ENCODE measurements at regions not wholly inside any gene's neighbourhood (a gene's known extent, or its start where the extent isn't known, plus 50 kb on each side); places are given as distances from the start of the nearest gene placed in this dataset.

DNA sequence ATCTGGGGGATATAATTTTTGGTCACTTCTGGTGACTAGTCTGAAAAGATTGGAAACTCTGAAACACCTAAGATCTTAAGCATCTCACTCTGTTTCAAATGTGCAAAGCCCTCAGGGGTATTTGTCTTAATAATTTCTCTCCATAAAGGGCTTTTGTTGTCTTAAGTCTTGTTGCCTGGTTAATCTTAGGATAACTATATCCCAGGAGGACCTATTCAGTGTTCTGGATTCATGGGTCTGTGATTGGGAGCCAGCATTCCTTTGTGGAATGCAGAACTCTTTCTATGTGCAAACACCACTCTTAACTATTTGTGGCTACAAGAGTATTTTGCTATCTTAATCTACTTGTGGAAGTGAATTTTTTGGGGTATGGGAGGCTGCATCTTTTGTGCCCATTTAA, 1573.0 kb upstream of the PRMT6 start:
- TF ChIP-seq, protein P1, sequence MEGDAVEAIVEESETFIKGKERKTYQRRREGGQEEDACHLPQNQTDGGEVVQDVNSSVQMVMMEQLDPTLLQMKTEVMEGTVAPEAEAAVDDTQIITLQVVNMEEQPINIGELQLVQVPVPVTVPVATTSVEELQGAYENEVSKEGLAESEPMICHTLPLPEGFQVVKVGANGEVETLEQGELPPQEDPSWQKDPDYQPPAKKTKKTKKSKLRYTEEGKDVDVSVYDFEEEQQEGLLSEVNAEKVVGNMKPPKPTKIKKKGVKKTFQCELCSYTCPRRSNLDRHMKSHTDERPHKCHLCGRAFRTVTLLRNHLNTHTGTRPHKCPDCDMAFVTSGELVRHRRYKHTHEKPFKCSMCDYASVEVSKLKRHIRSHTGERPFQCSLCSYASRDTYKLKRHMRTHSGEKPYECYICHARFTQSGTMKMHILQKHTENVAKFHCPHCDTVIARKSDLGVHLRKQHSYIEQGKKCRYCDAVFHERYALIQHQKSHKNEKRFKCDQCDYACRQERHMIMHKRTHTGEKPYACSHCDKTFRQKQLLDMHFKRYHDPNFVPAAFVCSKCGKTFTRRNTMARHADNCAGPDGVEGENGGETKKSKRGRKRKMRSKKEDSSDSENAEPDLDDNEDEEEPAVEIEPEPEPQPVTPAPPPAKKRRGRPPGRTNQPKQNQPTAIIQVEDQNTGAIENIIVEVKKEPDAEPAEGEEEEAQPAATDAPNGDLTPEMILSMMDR (IDR thresholded peaks at IDR 0.05; ENCODE audit: low read depth, low read length, missing control alignments), result no peak
- no peak overlapping the region for H3K4me3 ChIP-seq (replicated peaks; ENCODE audit: low read depth, low read length)
- no peak for DNase-seq (ENCODE audit: extremely low read depth, low read depth)

DNA sequence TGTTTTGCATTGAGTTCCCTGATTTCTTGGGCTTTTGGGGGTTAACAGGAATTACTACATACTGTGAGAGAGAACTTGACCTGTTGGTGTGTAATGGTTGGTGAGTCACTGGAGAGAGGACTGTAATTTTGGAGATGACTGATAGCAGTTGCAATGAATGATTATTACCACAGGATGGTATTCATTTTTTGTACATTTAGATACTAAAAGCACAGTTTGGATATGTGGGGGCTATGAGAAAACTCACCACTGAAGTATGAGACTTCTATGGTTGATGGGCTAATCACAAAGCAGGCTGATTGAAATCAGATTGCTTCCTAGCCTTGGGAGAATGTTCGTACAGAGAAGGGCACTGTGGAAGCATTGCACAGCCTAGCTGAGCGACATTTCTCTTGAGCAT, 1571.3 kb upstream of the PRMT6 start:
- no peak for DNase-seq (ENCODE audit: extremely low read depth, low read depth)
- H3K4me3 ChIP-seq (replicated peaks; ENCODE audit: low read depth, low read length), result no peak overlapping the region
- TF ChIP-seq, protein P1 (IDR thresholded peaks at IDR 0.05; ENCODE audit: low read depth, low read length, missing control alignments), result no peak

DNA sequence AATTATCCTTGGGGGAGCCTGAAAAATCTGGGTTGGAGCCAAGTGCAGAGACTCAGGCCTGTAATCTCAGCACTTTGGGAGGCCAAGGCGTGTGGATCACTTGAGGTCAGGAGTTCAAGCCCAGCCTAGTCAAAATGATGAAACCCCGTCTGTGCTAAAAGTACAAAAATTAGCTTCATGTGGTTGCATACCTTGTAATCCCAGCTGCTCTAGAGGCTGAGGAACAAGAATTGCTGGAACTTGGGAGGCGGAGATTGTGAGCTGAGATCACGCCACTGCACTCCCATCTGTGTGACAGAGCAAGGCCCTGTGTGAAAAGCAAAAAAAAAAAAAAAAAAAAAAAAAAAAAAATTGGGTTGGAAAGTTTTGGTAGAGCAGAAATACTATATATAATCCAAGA, 1563.6 kb upstream of the PRMT6 start:
- DNase-seq (ENCODE audit: extremely low read depth, low read depth), result no peak
- no peak overlapping the region for H3K4me3 ChIP-seq (replicated peaks; ENCODE audit: low read depth, low read length)
- TF ChIP-seq, protein P1 (IDR thresholded peaks at IDR 0.05; ENCODE audit: low read depth, low read length, missing control alignments), result no peak

DNA sequence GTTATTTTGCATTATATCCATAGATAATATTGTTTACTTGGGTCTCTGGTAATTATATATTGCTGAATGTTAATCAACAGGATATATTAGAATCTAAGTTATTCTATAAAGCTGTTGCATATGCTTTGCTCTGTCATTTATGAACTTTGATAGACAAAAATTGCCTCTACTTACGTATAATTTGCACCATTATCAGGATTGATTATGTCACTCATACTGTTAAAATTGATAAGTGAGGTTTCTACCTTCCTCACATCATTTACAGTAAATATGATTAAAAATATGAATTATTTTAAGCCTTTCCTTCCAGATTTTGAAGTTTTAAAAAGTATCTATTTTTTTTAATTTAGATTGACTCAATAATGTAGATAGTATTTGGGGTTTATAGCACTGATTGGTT, 1540.4 kb upstream of the PRMT6 start:
- TF ChIP-seq, protein P1 (IDR thresholded peaks at IDR 0.05; ENCODE audit: low read depth, low read length, missing control alignments), result no peak
- H3K4me3 ChIP-seq (replicated peaks; ENCODE audit: low read depth, low read length), result no peak overlapping the region

DNA sequence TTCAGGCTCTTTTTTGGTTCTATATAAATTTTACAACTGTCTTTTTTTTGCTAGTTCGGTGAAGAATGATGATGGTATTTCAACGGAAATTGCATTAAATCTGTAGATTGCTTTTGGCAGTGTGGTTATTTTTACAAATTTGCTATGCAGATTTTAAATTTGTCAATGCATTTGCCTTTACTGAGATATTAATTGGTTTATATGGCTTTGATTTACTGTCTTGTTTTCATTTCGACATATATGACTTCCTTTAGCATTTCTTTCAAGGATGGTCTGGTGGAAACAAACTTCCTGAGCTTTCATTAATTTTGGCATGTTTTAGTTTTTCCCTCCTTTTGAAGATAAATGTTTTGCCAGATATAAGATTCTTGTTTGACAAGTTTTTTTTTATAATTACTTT, 1522.5 kb upstream of the PRMT6 start:
- no peak overlapping the region for H3K4me3 ChIP-seq (replicated peaks; ENCODE audit: low read depth, low read length)
- DNase-seq (ENCODE audit: extremely low read depth, low read depth), result no peak
- TF ChIP-seq, protein P1 (IDR thresholded peaks at IDR 0.05; ENCODE audit: low read depth, low read length, missing control alignments), result no peak

More for the DNA sequence above, 1540.4 kb upstream of the PRMT6 start:
- no peak for DNase-seq (ENCODE audit: extremely low read depth, low read depth)

DNA sequence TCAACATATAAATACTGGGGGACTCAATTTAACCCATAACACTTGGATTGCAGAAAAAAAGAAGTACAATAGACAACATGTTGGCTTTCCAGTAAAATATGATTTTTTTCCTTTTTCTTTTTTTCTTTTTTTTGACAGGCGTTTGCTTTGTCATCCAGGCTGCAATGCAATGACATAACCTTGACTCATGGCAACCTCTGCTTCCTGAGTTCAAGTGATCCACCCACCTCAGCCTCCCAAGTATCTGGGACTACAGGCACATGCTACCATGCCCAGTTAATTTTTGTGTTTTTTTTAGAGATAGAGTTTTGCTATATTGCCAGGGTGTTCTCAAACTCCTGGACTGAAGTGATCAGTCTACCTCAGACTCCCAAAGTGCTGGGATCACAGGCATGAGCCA, 1512.0 kb upstream of the PRMT6 start:
- no peak overlapping the region for H3K4me3 ChIP-seq (replicated peaks; ENCODE audit: low read depth, low read length)
- TF ChIP-seq, protein P1 (IDR thresholded peaks at IDR 0.05; ENCODE audit: low read depth, low read length, missing control alignments), result no peak
- no peak for DNase-seq (ENCODE audit: extremely low read depth, low read depth)

DNA sequence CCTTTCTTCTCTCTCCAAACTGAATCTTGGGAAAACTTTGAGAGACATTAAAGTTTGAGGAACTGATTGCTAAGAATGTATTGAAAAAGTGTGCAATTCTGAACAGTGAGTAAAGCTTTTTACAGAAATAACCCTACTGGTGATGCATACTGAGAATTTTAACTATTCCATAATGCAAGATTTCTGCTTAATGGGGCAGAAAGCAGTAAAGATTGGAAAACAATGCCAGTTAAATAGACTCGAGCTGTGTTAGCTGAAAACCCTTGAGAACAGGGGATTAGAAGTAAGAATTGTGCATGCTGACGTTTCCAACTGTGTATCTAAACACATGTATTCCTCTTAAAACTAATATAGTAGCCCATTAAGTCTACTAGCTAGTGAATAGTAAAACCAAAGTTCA, 1500.2 kb upstream of the PRMT6 start:
- no peak overlapping the region for H3K4me3 ChIP-seq (replicated peaks; ENCODE audit: low read depth, low read length)
- TF ChIP-seq, protein P1 (IDR thresholded peaks at IDR 0.05; ENCODE audit: low read depth, low read length, missing control alignments), result no peak
- no peak for DNase-seq (ENCODE audit: extremely low read depth, low read depth)
